GM12878 (cell line): ENCODE measurements at regions not wholly inside any gene's neighbourhood (a gene's known extent, or its start where the extent isn't known, plus 50 kb on each side); places are given as distances from the start of the nearest gene placed in this dataset.

Experiments
- BCL3 ChIP-seq: IDR thresholded peaks from 2 replicates; pipeline ENCODE4 v1.6.1; 2011; ENCODE audit warnings: borderline replicate concordance, low read depth, mild to moderate bottlenecking, moderate library complexity, low read length; ENCODE audit not compliant: insufficient read depth, poor library complexity, severe bottlenecking
- BRCA1 ChIP-seq: IDR thresholded peaks from 2 replicates; pipeline ENCODE4 v1.6.1; 2011; ENCODE audit warnings: low read depth, low read length, improper control_type of control experiment
- IKZF2 ChIP-seq, 2 experiments: fragments of 450-650 bp; IDR thresholded peaks; 2 replicates each; pipeline ENCODE4 v1.6.1; 2017; ENCODE audit warnings: mild to moderate bottlenecking in 2 of 2, moderate library complexity in 2 of 2
- MAX ChIP-seq: IDR thresholded peaks from 2 replicates; pipeline ENCODE4 v1.6.1; 2012; ENCODE audit warnings: low read depth, low read length, improper control_type of control experiment
- POLR2A ChIP-seq: IDR thresholded peaks from 2 replicates; pipeline ENCODE4 v1.6.1; 2011; ENCODE audit warnings: low read depth, mild to moderate bottlenecking, low read length
- POLR2AphosphoS5 ChIP-seq: IDR thresholded peaks from 2 replicates; pipeline ENCODE4 v1.6.1; 2011; ENCODE audit warnings: mild to moderate bottlenecking, low read length, inconsistent platforms
- RCOR1 ChIP-seq: conservative IDR thresholded peaks from 2 replicates; pipeline ENCODE4 v1.6.1; 2012; ENCODE audit warnings: low read depth, low read length, improper control_type of control experiment
- SMC3 ChIP-seq: IDR thresholded peaks from 2 replicates; pipeline ENCODE4 v1.6.1; 2011; ENCODE audit warnings: low read length, improper control_type of control experiment, borderline replicate concordance
- TAF1 ChIP-seq: IDR thresholded peaks from 2 replicates; pipeline ENCODE4 v1.6.1; 2011; ENCODE audit warnings: mild to moderate bottlenecking, low read depth, low read length, borderline replicate concordance
- USF2 ChIP-seq: IDR thresholded peaks from 2 replicates; pipeline ENCODE4 v1.6.1; 2011; ENCODE audit warnings: low read depth, low read length, improper control_type of control experiment, borderline replicate concordance
- ZNF24 ChIP-seq: fragments of 450-650 bp; IDR thresholded peaks from 2 replicates; pipeline ENCODE4 v1.6.1; 2017; ENCODE audit warnings: antibody characterized with exemption, mild to moderate bottlenecking
- TF ChIP-seq, protein P1 (sequence below), 3 experiments: IDR thresholded peaks in 2 of 3; conservative IDR thresholded peaks in 1 of 3; 2 replicates each; pipeline ENCODE4 v1.5.1; 2011; ENCODE audit warnings: low read depth in 3 of 3, low read length in 3 of 3, mild to moderate bottlenecking in 3 of 3, control low read depth in 2 of 3, moderate library complexity in 2 of 3, inconsistent platforms in 1 of 3, mixed read lengths in 1 of 3; ENCODE audit not compliant: control insufficient read depth in 2 of 3, insufficient read depth in 1 of 3; ENCODE audit errors: extremely low read depth in 1 of 3
- TF ChIP-seq, protein P2 (sequence below): fragments of 450-650 bp; IDR thresholded peaks from 2 replicates; pipeline ENCODE4 v1.6.1; 2017; ENCODE audit warnings: low read depth, mild to moderate bottlenecking, moderate library complexity
- TF ChIP-seq, protein P3 (sequence below): IDR thresholded peaks from 2 replicates; pipeline ENCODE4 v1.6.1; 2012; ENCODE audit warnings: low read depth, low read length, improper control_type of control experiment

DNA sequence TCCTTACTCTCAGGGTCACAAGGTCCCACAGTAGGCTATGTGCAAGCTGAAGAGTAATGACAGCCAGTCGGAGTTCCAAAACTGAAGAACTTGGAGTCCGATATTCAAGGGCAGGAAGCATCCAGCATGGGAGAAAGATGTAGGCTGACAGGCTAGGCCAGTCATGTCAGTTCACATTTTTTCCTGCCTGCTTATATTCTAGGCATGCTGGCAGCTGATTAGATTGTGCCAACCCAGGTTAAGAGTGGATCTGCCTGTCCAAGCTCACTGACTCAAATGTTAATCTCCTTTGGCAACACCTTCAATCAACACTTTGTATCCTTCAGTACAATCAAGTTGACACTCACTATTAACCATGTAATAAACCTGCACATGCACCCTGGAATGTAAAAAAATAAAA is 960.9 kb upstream of the HS3ST1 start:
- no peak for TF ChIP-seq USF2
- TF ChIP-seq BCL3: no peak
- TF ChIP-seq, protein P1, sequence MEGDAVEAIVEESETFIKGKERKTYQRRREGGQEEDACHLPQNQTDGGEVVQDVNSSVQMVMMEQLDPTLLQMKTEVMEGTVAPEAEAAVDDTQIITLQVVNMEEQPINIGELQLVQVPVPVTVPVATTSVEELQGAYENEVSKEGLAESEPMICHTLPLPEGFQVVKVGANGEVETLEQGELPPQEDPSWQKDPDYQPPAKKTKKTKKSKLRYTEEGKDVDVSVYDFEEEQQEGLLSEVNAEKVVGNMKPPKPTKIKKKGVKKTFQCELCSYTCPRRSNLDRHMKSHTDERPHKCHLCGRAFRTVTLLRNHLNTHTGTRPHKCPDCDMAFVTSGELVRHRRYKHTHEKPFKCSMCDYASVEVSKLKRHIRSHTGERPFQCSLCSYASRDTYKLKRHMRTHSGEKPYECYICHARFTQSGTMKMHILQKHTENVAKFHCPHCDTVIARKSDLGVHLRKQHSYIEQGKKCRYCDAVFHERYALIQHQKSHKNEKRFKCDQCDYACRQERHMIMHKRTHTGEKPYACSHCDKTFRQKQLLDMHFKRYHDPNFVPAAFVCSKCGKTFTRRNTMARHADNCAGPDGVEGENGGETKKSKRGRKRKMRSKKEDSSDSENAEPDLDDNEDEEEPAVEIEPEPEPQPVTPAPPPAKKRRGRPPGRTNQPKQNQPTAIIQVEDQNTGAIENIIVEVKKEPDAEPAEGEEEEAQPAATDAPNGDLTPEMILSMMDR (IDR thresholded peaks at IDR 0.05 in 2 of 3, conservative IDR thresholded peaks at IDR 0.05 in 1 of 3; ENCODE audit: control insufficient read depth in 2 of 3, extremely low read depth in 1 of 3, insufficient read depth in 1 of 3, low read depth in 3 of 3, low read length in 3 of 3): no peak
- TF ChIP-seq IKZF2 (IDR thresholded peaks at IDR 0.05): no peak
- no peak for TF ChIP-seq SMC3
- TF ChIP-seq MAX: no peak
- TF ChIP-seq POLR2AphosphoS5: no peak
- TF ChIP-seq TAF1: no peak
- no peak for TF ChIP-seq BRCA1
- no peak for TF ChIP-seq ZNF24
- TF ChIP-seq, protein P2, sequence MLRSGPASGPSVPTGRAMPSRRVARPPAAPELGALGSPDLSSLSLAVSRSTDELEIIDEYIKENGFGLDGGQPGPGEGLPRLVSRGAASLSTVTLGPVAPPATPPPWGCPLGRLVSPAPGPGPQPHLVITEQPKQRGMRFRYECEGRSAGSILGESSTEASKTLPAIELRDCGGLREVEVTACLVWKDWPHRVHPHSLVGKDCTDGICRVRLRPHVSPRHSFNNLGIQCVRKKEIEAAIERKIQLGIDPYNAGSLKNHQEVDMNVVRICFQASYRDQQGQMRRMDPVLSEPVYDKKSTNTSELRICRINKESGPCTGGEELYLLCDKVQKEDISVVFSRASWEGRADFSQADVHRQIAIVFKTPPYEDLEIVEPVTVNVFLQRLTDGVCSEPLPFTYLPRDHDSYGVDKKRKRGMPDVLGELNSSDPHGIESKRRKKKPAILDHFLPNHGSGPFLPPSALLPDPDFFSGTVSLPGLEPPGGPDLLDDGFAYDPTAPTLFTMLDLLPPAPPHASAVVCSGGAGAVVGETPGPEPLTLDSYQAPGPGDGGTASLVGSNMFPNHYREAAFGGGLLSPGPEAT: no peak
- TF ChIP-seq, protein P3, sequence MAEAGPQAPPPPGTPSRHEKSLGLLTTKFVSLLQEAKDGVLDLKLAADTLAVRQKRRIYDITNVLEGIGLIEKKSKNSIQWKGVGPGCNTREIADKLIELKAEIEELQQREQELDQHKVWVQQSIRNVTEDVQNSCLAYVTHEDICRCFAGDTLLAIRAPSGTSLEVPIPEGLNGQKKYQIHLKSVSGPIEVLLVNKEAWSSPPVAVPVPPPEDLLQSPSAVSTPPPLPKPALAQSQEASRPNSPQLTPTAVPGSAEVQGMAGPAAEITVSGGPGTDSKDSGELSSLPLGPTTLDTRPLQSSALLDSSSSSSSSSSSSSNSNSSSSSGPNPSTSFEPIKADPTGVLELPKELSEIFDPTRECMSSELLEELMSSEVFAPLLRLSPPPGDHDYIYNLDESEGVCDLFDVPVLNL: no peak
- no peak for TF ChIP-seq RCOR1
- TF ChIP-seq POLR2A: no peak
